NT2/D1 (cell line): ENCODE measurements at regions not wholly inside any gene's neighbourhood (a gene's known extent, or its start where the extent isn't known, plus 50 kb on each side); places are given as distances from the start of the nearest gene placed in this dataset.

Experiments used
- DNase-seq: peaks from one replicate; pipeline ENCODE4 v3.0.0-alpha.2; 2011; ENCODE audit warnings: low read depth, low spot score
- H3K27me3 ChIP-seq: 2 replicates; pipeline ENCODE4 v1.6.0; 2011; ENCODE audit warnings: mild to moderate bottlenecking; ENCODE audit not compliant: insufficient read length, insufficient read depth
- H3K36me3 ChIP-seq: 2 replicates; pipeline ENCODE4 v1.6.1; 2011; ENCODE audit warnings: mild to moderate bottlenecking, low read length, mixed read lengths; ENCODE audit not compliant: insufficient read depth, insufficient read length
- H3K4me1 ChIP-seq: 2 replicates; pipeline ENCODE4 v1.5.1; 2011; ENCODE audit not compliant: insufficient read depth, insufficient read length
- H3K4me3 ChIP-seq: 2 replicates; pipeline ENCODE4 v1.5.1; 2011; ENCODE audit warnings: low read depth; ENCODE audit not compliant: insufficient read length
- H3K9ac ChIP-seq: 2 replicates; pipeline ENCODE4 v1.6.0; 2011; ENCODE audit warnings: low read depth; ENCODE audit not compliant: insufficient read length
- H3K9me3 ChIP-seq: 2 replicates; pipeline ENCODE4 v1.5.1; 2011; ENCODE audit warnings: mild to moderate bottlenecking, low read length; ENCODE audit not compliant: insufficient read depth
- SUZ12 ChIP-seq: IDR thresholded peaks from 2 replicates; pipeline ENCODE4 v1.6.1; 2011; ENCODE audit not compliant: insufficient read length, insufficient read depth; ENCODE audit errors: extremely low read depth
- YY1 ChIP-seq: IDR thresholded peaks from 2 replicates; pipeline ENCODE4 v1.6.1; 2011; ENCODE audit not compliant: insufficient read length, insufficient read depth
- ZNF274 ChIP-seq: IDR thresholded peaks from 2 replicates; pipeline ENCODE4 v1.6.1; 2011; ENCODE audit warnings: mild to moderate bottlenecking, low read depth, low read length

DNA sequence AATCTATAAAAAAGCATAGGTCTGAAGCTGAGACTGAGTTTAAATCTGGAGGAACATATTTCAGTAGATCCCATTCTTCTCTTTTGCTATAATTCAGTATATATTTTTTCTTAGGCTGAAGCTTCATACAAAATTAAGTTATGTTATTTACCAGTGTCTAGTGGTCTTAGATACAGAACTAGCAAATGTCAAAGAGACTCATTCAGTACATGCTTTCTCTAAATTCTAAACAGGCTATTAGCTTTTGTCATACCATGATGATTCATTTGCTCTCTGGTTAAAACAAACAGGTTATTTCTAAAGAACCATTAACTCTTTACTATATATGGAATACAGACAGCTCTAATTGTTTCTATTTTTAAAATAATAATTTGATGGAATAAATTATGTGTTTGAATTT, 1170.2 kb upstream of the PRMT6 start:
- TF ChIP-seq SUZ12 (no peak), ZNF274 (no peak), YY1 (no peak)
- no peak for DNase-seq
- H3K9ac ChIP-seq = no peak overlapping the region
- H3K4me1 ChIP-seq = no peaks in the 10 kb centered on the region
- H3K4me3 ChIP-seq = no peak overlapping the region
- no peaks in the 10 kb centered on the region for H3K9me3 ChIP-seq
- H3K27me3 ChIP-seq = no peaks in the 10 kb centered on the region
- no peaks in the 10 kb centered on the region for H3K36me3 ChIP-seq

DNA sequence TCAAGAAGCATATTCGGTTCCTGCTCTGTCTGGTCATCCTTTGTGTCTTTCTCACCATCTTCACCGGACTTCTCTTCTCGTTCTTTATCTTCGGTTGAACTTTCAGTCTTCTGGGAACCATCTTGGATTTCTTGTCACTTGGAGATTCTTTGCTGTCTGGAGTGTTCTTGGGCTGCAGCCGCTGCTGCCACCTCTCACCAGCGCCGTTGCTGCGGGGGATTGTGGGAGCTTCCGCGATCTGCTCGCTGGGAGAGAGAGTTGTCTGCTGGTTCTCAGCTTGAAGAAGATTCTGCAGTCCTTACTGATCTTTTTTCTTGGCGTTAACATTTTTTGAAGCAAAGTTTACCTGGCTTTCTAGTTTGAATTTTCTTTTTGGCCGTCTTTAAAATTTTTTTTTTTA, 1165.2 kb upstream of the PRMT6 start:
- Histone ChIP-seq H3K36me3 (no peaks in the 10 kb centered on the region), H3K4me1 (no peaks in the 10 kb centered on the region), H3K9me3 (no peaks in the 10 kb centered on the region), H3K9ac (no peak overlapping the region), H3K27me3 (no peaks in the 10 kb centered on the region), H3K4me3 (no peak overlapping the region)
- DNase-seq = no peak
- TF ChIP-seq ZNF274 (no peak), SUZ12 (no peak), YY1 (no peak)

DNA sequence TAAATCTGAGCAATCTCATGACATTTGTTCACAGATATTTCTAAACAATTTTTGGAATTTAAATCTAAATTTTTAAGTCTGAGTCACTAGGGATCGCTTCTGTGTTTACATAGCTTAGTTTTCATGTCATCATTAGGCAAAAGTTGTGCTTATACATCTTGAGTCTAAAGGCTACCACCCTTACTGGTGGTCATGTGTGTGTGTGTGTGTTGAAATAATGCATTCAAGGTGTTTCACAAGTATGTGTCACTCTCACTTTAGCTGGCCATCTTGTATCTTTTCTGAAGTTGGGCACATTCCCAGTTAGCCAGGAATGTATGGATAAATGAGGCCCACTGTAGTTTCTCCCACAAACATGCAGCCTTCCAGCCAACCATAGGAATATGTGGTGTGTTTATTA, 1162.5 kb upstream of the PRMT6 start:
- no peaks in the 10 kb centered on the region for H3K27me3 ChIP-seq
- H3K9ac ChIP-seq = no peak overlapping the region
- no peak overlapping the region for H3K4me3 ChIP-seq
- H3K9me3 ChIP-seq = peaks cover 5% of the 10 kb centered on the region; the same call in 1 of the 2 replicates
- no peaks in the 10 kb centered on the region for H3K4me1 ChIP-seq
- H3K36me3 ChIP-seq = no peaks in the 10 kb centered on the region
- no peak for DNase-seq
- TF ChIP-seq SUZ12 (no peak), ZNF274 (no peak), YY1 (no peak)

DNA sequence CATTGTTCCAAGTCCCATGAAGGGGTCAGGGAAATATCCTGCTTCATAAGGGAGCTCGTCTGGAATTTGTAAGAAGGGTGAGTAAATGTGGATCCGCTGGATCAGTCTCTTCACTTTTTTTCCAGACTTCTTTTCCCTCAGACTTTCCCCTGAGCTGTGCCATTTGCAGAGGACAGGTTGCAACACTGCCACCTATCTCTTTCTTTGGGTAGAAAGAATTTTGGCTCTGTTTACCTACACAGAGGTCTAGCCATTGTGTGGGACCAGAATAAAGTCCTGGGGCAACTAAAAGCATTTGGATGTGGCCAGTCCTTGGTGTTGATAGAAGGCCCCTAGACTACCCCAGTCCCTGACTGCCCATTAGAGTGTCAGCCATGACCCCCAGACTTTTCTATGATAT, 1146.7 kb upstream of the PRMT6 start:
- no peak for TF ChIP-seq YY1
- no peak for TF ChIP-seq SUZ12
- TF ChIP-seq ZNF274 = no peak
- Histone ChIP-seq H3K36me3 (no peaks in the 10 kb centered on the region), H3K9ac (no peak overlapping the region), H3K4me3 (no peak overlapping the region), H3K4me1 (peaks cover 2% of the 10 kb centered on the region), H3K9me3 (no peaks in the 10 kb centered on the region; the same call in 1 of the 2 replicates), H3K27me3 (no peaks in the 10 kb centered on the region)
- peak; percentile 11 for DNase-seq

DNA sequence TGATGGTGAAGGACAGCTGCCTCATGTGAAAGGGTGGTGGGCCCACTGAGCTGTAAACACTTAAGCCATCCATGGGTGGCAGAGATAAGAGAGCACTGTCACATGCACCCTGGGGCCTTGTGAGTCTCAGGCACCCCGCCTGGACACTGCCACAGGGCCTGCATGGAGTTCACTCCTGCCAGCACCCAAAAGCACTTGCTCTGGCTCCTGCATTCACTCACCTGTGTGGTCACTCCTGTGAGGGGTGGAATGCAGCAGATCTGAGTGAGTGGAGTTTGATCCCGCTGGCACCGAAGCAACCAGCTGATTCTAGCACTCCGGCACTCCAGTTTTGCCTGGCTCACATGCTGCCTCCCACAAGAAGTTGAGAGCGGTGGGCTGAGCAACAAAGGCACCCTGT, 1142.1 kb upstream of the PRMT6 start:
- H3K9me3 ChIP-seq = no peaks in the 10 kb centered on the region
- TF ChIP-seq SUZ12 (no peak), YY1 (no peak), ZNF274 (no peak)
- no peaks in the 10 kb centered on the region for H3K36me3 ChIP-seq
- no peak overlapping the region for H3K9ac ChIP-seq
- no peak overlapping the region for H3K4me3 ChIP-seq
- DNase-seq = no peak
- H3K4me1 ChIP-seq = peaks cover 2% of the 10 kb centered on the region
- no peaks in the 10 kb centered on the region for H3K27me3 ChIP-seq

DNA sequence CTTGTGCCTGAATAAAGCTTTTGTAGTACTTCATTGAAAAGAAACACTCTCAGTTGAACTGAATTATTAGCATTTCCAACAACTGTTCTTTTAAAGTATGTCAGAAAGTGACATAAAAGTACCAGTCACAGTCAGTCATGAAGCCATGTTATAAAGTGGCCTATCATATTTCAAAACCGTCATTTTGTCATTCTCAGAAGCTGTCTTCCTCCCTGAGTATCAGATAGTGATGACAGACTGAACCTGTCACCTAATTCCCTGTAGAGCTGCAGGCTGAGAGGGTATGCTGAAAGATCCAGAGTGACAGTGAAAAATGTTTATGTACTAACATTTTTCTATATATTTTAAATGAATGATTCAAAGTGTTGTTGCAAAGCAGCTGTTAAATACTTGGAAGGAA, 1121.7 kb upstream of the PRMT6 start:
- no peaks in the 10 kb centered on the region for H3K4me1 ChIP-seq
- no peak for DNase-seq
- no peak for TF ChIP-seq YY1
- no peak for TF ChIP-seq SUZ12
- TF ChIP-seq ZNF274 = no peak

DNA sequence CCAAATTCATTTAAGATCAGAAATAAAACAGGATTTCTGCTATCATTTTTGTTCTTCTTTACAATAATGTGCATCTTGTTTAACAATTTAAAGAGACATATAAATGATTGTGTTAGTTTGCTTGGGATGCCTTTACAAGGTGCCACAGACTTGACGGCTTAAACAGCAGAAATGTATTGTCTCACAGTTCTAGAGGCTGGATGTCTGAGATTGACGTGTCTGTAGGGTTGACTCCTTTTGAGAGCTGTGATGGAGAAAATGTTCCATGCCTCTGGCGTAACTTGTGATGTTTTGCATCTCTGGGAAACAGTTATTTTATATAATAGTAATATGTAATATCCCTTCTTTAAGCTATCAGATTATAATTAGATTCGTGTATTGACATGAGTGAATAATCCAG, 1091.6 kb upstream of the PRMT6 start:
- no peaks in the 10 kb centered on the region for H3K4me1 ChIP-seq
- no peaks in the 10 kb centered on the region for H3K9me3 ChIP-seq
- H3K36me3 ChIP-seq = no peaks in the 10 kb centered on the region
- DNase-seq = no peak
- no peak overlapping the region for H3K4me3 ChIP-seq
- H3K27me3 ChIP-seq = no peaks in the 10 kb centered on the region
- no peak overlapping the region for H3K9ac ChIP-seq
- no peak for TF ChIP-seq ZNF274
- no peak for TF ChIP-seq YY1
- no peak for TF ChIP-seq SUZ12

More for the DNA sequence above, 1121.7 kb upstream of the PRMT6 start:
- Histone ChIP-seq H3K4me3 (no peak overlapping the region), H3K9me3 (no peaks in the 10 kb centered on the region), H3K27me3 (no peaks in the 10 kb centered on the region), H3K9ac (no peak overlapping the region), H3K36me3 (no peaks in the 10 kb centered on the region)

DNA sequence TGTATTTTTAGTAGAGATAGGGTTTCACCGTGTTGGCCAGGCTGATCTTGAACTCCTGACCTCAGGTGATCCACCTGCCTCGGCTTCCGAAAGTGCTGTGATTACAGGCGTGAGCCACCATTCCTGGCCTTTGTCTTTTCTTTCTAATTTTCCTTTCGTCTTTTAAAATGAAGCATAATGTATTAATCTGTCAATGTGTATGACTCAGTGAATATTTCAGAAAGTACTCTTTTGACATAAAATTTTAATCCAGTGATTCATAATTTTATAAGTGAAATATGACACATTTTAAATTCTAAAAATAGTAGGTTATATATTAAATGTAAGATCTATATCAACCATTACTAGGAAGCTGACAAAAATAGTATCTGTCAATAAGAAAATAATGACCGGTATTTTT, 1059.0 kb upstream of the PRMT6 start:
- no peak overlapping the region for H3K4me3 ChIP-seq
- no peak for DNase-seq
- no peaks in the 10 kb centered on the region for H3K9me3 ChIP-seq
- TF ChIP-seq SUZ12 (no peak), ZNF274 (no peak), YY1 (no peak)
- H3K36me3 ChIP-seq = no peaks in the 10 kb centered on the region
- H3K27me3 ChIP-seq = no peaks in the 10 kb centered on the region
- H3K9ac ChIP-seq = no peak overlapping the region
- H3K4me1 ChIP-seq = no peaks in the 10 kb centered on the region

DNA sequence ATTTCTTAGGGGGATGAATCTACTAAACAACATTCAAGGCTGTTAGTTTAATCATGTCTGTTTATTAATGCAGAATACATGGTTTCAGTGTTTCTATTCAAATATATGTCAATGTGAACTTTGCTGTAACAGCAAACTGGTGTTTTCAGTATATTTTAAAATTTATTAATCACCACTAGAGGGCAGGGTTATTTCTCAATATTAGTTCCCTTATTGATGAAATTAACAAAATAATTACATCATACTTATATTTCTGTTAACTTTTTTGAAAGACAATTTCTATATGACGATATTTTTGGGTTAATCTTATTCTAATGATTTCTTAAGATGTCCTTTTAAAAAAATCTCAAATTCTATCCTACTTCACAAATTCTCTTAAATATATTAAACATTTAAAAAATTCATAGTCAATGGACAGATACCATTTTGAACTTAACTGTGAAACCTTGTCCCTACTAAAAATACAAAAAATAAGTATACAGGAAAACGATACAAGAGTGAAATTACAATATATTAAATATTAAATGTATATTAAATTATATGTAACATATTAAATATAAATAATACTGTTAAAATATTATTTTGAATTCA, 1034.1 kb upstream of the PRMT6 start:
- no peak for DNase-seq
- H3K27me3 ChIP-seq = no peaks in the 10 kb centered on the region
- no peaks in the 10 kb centered on the region for H3K36me3 ChIP-seq
- no peak overlapping the region for H3K4me3 ChIP-seq
- no peaks in the 10 kb centered on the region for H3K9me3 ChIP-seq
- no peaks in the 10 kb centered on the region for H3K4me1 ChIP-seq
- TF ChIP-seq ZNF274 = no peak
- no peak for TF ChIP-seq SUZ12
- TF ChIP-seq YY1 = no peak
- no peak overlapping the region for H3K9ac ChIP-seq
